ENCODE measurements at regions not wholly inside any gene's neighbourhood (a gene's known extent, or its start where the extent isn't known, plus 50 kb on each side); places are given as distances from the start of the nearest gene placed in this dataset.

GRCh38 chr13:105660561-105660960 lies 874.9 kb downstream of the EFNB2 start:
- no peak for DNase-seq

GRCh38 chr13:105658431-105658830 lies 877.0 kb downstream of the EFNB2 start:
- DNase-seq: no peak

GRCh38 chr13:105655046-105655445 lies 880.4 kb downstream of the EFNB2 start:
- DNase-seq: no peak

GRCh38 chr13:105643966-105644365 lies 891.5 kb downstream of the EFNB2 start:
- no peak for DNase-seq

DNA sequence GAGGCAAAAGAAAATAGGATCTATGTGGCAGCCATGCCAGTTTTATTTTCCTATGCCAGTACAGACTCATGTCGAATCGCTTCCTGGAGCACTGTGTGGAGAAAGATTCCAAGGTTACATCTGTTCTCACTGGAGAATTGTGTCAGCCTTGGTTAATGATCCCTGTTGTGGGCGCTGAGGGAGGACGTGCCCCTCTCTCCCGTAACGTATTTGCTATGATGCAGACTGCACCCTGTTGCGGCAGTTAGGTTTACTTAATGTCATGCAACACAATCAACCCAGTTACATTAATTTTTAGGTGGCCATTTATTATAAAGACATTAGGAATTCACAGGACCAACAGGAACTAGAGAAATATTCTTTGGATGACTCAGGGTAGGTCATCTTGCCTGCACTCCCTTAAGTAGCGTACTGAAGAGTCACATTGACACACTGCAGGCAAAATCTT lies 892.9 kb downstream of the EFNB2 start:
- DNase-seq: no peak

- no peak for DNase-seq
These were observed 894.3 kb downstream of the EFNB2 start for GRCh38 chr13:105641121-105641520.

GRCh38 chr13:105638426-105638825 lies 897.0 kb downstream of the EFNB2 start:
- DNase-seq: no peak

- DNase-seq: no peak
These were observed 901.4 kb downstream of the EFNB2 start for GRCh38 chr13:105634059-105634458.

DNA sequence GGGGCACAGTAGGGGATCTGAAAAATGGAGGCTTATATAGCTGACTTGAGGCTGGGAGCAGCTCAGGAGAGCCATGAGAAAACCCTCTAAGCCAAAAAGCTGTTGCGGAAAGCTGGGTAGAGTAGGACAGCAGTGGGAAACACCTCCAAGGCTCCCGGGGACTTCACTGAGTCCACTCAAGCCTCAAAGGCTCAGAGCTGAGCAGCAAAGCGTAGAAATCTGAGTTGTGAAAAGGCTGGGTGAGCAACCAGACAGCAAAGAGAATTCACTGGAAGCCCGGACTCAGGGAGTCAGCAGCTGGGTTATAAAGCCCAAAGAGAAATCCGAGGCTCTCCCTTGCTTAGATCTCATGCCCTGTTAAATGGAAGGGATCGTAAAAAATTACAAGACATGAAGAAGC lies 905.0 kb downstream of the EFNB2 start:
- DNase-seq: no peak

DNA sequence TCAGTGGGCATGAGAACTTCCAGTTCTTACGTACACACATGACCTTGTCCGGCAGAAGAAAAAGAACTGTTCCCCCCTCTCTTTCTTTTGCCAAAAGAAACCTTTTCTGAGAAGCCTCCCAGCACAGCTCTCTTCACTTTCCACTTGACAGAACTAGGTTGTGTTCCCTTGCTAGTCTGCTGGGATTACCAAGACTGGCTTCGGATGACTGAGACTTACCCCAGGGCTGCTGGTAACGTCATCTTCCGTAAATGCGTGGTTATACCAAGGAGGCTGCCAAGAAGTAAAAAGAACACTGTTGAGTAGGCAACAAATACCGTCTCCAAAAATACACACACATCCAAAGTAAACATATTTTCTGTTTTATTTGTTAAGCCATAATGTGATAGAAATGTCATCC lies 908.2 kb downstream of the EFNB2 start:
- no peak for DNase-seq

GRCh38 chr13:105625691-105626090 lies 909.8 kb downstream of the EFNB2 start:
- DNase-seq: no peak

- no peak for DNase-seq
These were observed 919.0 kb downstream of the EFNB2 start for GRCh38 chr13:105616333-105617075.

GRCh38 chr13:105612541-105612940 lies 922.9 kb downstream of the EFNB2 start:
- no peak for DNase-seq

GRCh38 chr13:105611424-105611823 lies 924.0 kb downstream of the EFNB2 start:
- no peak for DNase-seq

- DNase-seq: no peak
These were observed 927.4 kb downstream of the EFNB2 start for GRCh38 chr13:105608104-105608503.

GRCh38 chr13:105607426-105607825 lies 928.0 kb downstream of the EFNB2 start:
- DNase-seq: no peak

DNA sequence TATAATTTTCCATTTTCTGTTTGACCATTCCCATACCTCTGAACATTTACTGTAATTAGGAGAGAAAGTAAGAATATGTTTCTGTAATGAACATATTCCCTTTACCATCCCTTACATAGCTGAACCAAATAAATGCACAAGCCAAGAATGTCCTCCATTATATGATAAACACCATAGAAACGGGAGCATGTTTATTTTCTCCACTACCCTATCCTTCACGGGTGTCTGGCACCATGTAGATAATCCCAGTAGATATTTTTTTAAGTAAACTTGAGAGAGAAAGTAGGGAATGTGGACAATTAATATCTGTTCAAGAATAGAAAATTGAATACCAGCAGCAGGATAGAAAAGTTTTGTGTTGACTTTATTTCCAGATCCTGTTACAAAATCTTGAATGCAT lies 928.4 kb downstream of the EFNB2 start:
- DNase-seq: no peak

DNA sequence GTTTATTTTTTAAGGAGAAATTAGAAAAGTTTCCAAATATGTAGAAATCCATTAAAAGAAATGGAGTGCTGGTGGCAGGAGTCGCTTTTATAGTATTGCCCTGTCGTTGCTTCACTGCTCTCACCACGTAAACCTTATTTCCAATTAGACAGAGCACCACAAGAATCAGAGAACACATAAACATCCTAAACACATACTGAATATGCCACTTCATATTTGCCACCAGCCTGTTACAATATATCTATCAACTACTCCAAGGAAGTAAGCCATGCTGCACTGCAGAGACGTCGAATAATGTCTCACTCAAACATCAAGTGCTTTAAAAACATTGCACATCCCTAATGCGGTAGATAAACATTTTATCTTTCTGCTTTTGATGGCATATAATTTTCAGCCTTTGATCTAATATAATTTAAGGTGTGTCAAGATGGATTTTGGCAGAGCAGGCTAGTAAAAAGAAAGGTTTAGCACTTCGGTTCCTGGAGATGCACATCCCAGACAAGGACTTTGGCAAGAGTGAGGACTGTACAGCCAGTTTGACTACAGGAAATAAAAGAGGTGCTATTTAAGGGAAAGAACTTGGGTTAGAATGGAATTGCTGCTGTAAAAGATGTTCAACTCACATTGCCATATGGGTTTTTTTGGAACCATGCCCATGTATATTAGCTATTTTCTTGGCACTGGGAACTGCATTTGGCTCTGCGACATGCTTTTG lies 932.3 kb downstream of the EFNB2 start:
- no peak for DNase-seq

DNA sequence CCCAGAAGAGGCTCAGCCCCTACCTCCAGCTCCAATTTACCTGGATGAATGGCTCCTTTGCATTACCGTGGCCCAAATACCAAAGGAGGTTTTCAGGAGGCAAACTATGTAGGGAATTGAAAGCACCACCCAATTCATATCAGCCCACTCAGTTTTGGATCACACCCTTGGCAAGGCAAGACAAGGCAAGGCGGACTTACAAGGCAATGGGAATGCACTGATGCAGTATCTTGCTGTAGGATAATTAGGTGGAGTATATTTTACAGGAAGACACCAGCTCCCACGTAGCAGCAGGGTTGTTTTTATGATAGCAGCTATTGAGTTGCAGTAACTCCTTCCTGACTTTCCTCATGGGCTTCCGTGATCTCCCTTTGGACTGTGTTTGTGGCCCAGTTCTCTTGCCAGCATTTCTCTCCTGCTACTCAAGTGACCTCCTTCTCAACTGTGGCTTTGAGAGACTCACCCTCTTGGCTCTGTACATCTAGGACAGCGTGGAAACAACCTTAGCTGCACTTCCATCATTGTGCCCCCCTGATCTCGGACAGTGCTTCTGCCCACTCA lies 935.9 kb downstream of the EFNB2 start:
- no peak for DNase-seq

DNA sequence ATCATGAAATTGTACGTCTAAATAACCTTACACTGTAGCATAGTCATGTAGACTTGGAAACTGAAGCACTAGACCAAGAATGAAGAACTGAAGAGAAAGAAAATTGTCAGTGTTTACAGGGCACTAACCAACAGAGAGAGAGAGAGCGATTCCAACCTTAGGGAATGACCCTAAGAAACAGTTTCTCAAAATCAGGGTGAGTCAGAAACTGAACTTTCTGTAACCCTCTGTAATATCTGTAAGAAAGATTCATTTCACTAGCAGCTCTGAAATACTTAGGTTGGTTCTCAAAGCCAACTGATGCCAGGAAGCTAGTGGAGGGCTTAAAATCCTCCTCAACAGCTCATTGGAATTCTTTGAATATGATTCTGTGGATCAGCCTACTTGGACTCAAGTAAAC lies 936.9 kb downstream of the EFNB2 start:
- DNase-seq: no peak

GRCh38 chr13:105597573-105597972 lies 937.9 kb downstream of the EFNB2 start:
- DNase-seq: no peak

DNA sequence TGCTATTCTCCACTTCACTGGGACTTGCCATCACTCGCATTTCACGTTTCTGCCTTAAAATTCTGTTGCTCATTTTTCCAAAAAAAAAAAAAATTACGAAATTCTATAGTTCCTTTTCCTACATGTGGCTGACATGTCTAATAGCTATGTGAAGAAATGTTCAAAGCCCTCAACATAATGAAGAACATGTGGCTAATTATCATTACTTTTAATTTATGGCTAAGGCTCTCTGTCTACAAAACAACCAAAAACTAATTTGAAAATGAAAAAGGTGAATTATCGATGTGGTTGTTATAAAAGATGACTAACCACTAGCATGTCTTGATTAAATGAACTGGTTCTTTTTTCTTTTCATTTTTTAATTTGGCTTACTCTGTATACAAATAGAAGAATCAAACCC lies 940.0 kb downstream of the EFNB2 start:
- DNase-seq: no peak

- no peak for DNase-seq
These were observed 944.2 kb downstream of the EFNB2 start for GRCh38 chr13:105591277-105591676.

DNA sequence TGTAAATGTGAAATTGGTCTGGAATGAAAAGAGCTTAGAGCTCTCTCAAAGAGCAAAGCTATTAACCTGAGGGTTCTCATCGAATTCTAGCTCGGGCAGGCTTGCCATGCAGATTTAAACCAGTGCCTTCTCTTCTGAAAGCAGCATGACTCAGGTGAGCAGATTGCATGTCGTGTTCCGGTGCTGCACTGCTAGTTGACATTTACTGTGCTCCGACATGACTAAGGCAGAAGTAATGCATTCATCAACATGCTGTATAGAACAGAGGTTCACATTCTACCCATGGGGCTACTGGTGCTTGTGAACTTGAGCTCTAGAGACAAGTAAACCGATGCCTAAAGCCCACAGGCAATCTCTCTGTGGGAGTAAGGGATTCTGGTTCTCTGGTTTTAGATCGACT lies 947.7 kb downstream of the EFNB2 start:
- DNase-seq: no peak
